ENCODE measurements at regions not wholly inside any gene's neighbourhood (a gene's known extent, or its start where the extent isn't known, plus 50 kb on each side); places are given as distances from the start of the nearest gene placed in this dataset.

- 10 to 16% methylated on average over 5 of the region's 5 CpGs for WGBS, 2 donors
- no peak overlapping the region for H3K4me3 ChIP-seq (ENCODE audit: low read depth, poor library complexity, severe bottlenecking)
- intact Hi-C loops (cut with DNase I; ENCODE audit: low total_unique reads), result no loop called here
- TF ChIP-seq POLR2A (IDR thresholded peaks at IDR 0.05) (no peak), CTCF (IDR thresholded peaks at IDR 0.05) (no peak)
- DNase-seq (ENCODE audit: low spot score in 2 of 2), result peak; percentile 87 to 97
These were observed 106.4 kb downstream of the ARF6 start for GRCh38 chr14:49999146-49999761.

- DNase-seq (ENCODE audit: low spot score in 2 of 2), result no peak
- no peak overlapping the region for H3K4me3 ChIP-seq (ENCODE audit: low read depth, poor library complexity, severe bottlenecking)
- TF ChIP-seq CTCF (IDR thresholded peaks at IDR 0.05) (no peak), POLR2A (IDR thresholded peaks at IDR 0.05) (no peak)
- WGBS, 2 donors, result 45 to 46% methylated on average over 13 of the region's 13 CpGs
- intact Hi-C loops (cut with DNase I; ENCODE audit: low total_unique reads), result loop anchor here (5.0 to 10.0 kb wide), 2 partner anchors 105 to 133 kb away; partner anchors contain the start of gene ARF6
These were observed 107.0 kb downstream of the ARF6 start for GRCh38 chr14:49999826-50000379.

DNA sequence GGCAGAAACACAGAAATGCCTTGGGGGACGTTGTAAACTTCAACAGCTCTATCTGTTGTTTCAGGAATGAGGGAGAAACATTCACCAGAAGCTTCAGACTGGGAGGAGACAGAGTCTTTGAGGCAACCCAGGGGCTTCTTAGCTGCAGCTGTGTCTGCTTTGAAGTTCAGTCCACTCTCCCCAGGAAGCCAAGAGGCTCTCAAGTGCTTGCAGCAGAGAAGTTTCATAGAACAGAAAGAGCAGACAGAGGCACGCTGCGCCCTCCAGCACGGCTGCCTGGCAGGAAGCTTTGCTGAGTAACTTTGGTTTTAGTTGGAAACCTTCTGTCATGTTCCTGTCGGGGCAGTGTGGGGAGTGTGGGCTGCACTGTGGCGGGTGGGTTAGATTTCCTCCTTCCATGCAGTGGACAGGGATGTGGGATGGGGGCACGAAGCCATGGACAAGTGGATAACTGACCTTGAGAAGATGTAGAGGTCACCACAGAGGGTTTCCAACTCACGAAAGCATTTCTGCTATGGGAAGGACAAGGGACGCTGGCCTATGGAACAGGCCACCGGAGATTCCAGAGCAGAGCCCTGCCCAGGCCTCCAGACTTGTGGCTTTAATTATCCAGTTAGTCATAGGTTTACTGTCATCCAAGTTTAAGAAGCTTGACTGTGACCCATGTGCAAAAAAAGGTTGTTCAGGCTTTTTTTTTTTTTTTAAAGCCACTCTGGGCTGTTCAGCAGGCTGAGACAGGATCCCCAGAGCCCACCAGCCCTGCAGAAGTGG lies 107.7 kb downstream of the ARF6 start:
- no peak overlapping the region for H3K4me3 ChIP-seq (ENCODE audit: low read depth, poor library complexity, severe bottlenecking)
- no peak for TF ChIP-seq POLR2A (IDR thresholded peaks at IDR 0.05)
- no peak for TF ChIP-seq CTCF (IDR thresholded peaks at IDR 0.05)
- intact Hi-C loops (cut with DNase I; ENCODE audit: low total_unique reads), result loop anchor here (5.0 to 10.0 kb wide), 2 partner anchors 106 to 133 kb away; partner anchors contain the start of gene ARF6
- peak; percentile 72 to 93 for DNase-seq (ENCODE audit: low spot score in 2 of 2)
- WGBS, 2 donors, result 6 to 8% methylated on average over 10 of the region's 10 CpGs

GRCh38 chr14:50001151-50001998 lies 108.5 kb downstream of the ARF6 start:
- WGBS, 2 donors, result 17 to 40% methylated on average over 22 to 23 of the region's 23 CpGs
- no peak for TF ChIP-seq CTCF (IDR thresholded peaks at IDR 0.05)
- no peak for TF ChIP-seq POLR2A (IDR thresholded peaks at IDR 0.05)
- intact Hi-C loops (cut with DNase I; ENCODE audit: low total_unique reads), result loop anchor here (5.0 to 10.0 kb wide), 2 partner anchors 107 to 134 kb away; partner anchors contain the start of gene ARF6
- H3K4me3 ChIP-seq (ENCODE audit: low read depth, poor library complexity, severe bottlenecking), result no peak overlapping the region
- peak; percentile 71 to 93 for DNase-seq (ENCODE audit: low spot score in 2 of 2)

Measured in lower leg skin (tissue), 4 donors.